HuH-7 (cell line): ENCODE measurements at regions not wholly inside any gene's neighbourhood (a gene's known extent, or its start where the extent isn't known, plus 50 kb on each side); places are given as distances from the start of the nearest gene placed in this dataset.
"Not testable (repeated sequence)": the region's sequence is repeated elsewhere in the genome, so short reads cannot be mapped to it uniquely, and the experiment has no call there.

Experiments
- DNase-seq: peaks from one replicate; pipeline ENCODE4 v3.0.0; 2011; ENCODE audit warnings: low spot score

GRCh38 chr1:206256935-206257334 is 53.6 kb downstream of the SRGAP2 start:
- DNase-seq: not testable (repeated sequence)

DNA sequence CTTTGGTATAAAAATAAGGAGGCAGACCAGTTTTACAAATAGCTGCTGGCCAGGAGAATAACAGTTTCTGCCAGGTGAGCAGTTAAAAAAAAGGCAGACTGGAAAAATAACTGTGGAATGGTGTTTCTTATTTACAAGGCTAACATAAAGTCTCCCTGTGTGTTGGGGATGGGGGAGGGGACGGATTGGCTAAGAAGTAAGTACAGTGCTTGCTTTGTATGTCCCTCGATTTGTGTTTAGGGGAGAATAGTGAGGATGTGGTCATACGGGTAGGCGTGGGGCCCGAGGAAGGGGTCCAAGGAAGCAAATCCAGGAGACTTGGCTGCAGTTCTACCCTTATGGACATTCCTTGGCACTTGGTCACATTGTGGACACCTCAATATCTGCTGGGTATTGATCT is 58.1 kb downstream of the SRGAP2 start:
- DNase-seq: not testable (repeated sequence)

- DNase-seq: not testable (repeated sequence)
Measured at GRCh38 chr1:206262424-206262823, 59.1 kb downstream of the SRGAP2 start.

DNA sequence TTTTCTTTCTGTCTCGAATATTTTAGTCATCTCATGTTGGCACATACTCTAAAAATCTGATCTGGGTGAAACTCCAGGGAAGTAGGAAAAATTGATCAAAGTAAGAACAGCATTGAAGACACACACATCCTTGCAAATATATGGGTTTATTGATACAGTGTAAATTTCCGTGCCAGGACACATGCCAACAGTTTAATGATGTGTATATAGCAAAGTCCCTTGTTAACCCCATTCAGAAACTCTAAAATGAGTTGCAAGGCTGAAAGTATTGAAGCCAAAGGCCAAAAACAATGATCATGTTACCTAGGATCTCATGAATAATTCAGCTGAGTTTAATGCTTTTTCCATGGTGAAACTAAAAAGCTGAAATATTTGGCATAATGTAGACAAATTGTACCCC is 61.6 kb downstream of the SRGAP2 start:
- not testable (repeated sequence) for DNase-seq

DNA sequence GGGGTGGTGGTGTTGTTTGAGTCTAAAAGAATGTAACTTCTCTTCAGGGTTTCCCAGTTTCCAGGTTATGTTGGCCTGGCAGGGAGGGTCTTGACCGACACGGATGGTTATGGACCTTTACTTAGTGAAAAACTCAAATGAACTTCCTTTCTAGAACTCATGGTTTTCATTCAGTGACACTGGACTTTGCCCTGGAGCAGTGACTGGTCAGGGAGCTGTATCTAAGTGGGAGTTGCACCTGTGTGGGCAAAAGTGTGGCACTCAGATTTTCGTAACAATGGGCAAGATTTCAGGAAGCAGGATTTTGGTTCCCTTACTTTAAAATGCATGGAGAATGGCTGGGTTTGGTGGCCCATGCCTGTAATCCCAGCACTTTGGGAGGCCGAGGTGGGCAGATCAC is 67.8 kb downstream of the SRGAP2 start:
- DNase-seq: not testable (repeated sequence)

DNA sequence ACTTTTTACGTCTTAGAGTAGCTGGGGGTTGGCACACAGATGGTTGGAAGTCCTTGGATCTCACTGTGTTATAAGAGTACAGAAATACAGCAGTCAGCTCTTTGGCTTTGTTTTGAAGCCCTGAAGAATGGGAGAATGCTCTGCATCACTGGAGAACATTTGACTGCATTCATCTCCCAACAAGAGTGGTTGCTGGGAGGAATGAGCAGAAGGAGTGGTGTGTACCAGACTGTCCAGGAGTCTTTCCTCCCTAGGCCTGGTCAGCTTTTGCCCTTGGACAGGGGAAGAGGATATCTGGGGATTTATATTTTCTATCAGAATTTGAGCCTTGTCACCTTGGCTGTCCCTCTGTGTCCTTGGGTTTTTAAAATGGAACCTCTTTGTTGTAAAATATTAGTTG is 69.8 kb downstream of the SRGAP2 start:
- not testable (repeated sequence) for DNase-seq

- DNase-seq: not testable (repeated sequence)
Measured at GRCh38 chr1:206276143-206276542, 72.8 kb downstream of the SRGAP2 start.

DNA sequence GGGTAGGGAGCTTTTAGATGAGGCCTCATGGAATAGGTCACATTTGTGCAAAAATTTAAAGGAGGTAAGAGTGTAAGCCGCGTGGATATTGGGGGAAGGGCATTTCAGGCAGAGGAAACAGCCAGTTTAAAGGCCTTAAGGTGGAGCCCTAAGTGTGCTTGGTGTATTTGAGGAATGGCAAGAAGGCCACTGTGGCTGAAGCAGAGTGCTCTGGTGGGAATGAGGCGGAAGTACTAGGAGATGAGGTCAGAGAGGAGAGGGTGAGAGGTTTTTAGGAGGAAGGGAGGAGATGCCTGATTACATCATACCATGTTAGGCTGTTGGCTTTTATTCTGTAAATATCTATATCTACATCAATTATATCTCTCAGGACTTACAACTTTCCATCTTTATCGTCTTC is 75.3 kb downstream of the SRGAP2 start:
- not testable (repeated sequence) for DNase-seq

DNA sequence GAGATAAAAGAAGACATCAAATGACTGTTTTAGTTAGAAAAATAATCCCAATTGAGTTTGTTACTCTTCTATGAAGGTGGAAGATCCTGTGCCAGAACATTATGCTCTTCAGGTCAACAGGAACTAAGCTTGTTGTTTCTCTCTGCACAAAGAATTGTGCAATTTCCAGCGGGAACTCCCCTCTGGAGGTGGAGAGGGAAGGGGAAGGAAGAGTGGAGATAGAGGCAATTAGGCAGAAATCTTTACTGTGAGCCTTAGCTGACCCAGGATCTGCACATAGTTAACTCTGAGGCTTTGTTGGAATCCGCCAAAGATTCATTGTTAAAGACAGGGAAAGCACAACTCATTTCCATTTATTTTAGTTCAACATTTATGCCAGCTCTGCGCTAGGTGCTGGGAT is 77.3 kb downstream of the SRGAP2 start:
- DNase-seq: not testable (repeated sequence)

DNA sequence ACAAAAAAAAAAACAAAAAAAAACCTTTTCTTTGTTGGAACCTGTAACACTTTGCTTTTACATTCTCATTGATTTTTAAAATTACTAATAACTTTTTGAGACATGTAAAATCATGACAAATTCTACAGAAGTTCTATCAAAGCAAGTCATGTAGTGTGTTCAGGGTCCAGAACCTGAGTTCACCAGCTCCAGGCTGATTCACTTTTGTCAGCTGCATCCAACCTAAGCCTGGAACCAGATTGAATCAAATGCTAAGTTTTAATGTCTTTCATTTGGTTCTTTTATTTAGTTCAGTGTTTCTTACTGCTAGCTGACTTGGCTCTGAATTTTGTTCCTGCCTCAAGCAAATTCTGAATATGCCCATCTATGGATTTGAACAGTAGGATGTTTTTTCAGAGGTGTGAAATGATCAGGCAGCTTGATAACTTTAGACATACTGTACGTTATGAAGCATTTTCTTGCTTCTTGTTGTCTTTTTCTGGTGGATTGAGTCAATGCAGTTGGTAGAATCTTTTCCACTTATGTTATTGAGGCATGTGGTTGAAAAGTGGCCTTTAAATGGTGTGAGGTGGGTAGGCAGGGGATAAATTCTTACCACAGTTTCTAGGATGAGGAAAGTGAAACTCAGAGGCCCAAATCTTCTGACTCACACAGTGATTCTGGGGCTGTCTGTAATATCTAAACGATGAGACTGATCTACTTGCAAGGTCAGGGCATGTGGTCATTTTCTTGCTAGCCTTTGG is 78.7 kb downstream of the SRGAP2 start:
- not testable (repeated sequence) for DNase-seq

DNA sequence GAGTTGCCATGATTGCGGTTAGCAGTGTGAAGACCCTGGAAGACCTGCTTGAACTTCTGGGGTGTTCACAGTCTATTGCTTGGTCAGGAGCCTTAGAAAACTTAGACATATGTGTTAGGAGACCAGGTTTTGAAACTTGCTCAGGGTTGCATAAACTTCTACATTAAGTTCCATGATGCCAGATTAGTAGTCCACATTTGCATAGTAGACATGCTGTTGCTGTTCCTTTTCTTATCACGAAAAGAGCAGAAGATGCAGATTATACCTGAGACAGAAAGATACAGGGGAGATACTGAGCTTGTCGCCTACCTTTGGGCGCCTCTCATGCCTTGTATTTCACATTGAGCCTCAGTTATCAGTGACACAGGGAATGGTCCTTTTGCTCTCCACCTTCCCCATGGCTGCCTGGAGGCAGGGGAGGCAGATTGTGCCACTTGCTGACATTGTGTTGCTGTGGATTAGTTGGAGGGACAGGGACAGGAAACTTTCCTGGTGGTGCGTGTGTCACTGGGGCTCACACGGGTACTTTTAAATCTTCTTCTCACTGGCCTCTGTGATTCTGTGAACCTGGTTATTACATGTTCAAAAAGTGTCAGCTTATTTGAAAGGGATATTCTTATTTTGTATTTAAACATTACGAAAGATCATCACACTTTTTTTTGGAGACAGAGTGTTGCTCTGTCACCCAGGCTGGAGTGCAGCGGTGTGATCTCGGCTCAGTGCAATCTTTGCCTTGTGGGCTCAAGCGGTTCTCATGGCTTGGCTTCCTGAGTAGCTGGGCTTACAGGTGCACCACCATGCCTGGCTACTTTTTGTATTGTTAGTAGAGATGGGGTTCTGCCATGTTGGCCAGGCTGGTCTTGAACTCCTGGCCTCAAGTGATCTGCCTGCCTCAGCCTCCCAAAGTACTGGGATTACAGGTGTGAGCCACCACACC is 82.0 kb downstream of the SRGAP2 start:
- DNase-seq: not testable (repeated sequence)

- not testable (repeated sequence) for DNase-seq
Measured at GRCh38 chr1:206287759-206288158, 84.4 kb downstream of the SRGAP2 start.

GRCh38 chr1:206288453-206288852 is 85.1 kb downstream of the SRGAP2 start:
- not testable (repeated sequence) for DNase-seq

DNA sequence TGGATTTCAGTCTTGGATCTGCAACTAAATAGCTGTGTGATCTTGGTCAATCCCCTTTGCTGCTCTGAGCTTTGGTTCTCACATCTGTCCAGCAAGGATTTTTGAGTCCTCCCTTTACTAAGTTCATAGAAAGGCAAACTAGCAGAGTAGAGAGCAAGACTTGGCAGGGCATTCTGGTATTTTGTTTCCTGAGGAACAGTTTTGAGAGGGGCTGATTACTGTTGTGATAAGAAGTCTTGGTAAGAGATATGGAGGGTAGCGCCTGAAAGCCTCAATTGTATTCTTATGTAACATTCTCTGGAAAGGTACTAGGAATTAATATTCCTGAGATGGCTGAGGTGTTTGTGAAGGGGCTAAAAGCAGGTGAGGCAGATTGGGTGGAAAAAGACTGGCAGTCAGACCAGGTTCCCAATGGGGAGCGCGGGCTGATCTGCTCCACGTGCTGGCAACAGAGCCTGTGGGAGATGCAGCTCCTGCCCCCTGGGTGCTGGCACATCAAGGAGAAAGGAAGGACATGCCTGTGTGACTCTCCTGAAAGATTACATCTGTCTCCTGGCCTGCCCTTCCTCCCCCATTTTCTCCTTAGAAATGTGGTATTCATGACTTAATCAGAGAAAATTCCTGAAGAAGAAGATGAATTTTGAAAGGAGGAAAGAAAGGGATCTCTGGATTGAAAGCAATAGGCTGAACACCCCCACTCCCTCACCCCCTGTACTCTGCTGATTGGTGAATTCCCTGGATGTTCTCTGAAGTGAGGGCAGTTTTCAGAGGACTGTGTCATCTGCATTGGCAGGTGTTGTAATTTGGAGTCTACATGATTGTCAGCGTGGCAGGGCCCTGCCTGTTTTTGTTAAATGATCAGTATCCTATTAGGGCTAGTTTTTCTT is 94.0 kb downstream of the SRGAP2 start:
- not testable (repeated sequence) for DNase-seq

DNA sequence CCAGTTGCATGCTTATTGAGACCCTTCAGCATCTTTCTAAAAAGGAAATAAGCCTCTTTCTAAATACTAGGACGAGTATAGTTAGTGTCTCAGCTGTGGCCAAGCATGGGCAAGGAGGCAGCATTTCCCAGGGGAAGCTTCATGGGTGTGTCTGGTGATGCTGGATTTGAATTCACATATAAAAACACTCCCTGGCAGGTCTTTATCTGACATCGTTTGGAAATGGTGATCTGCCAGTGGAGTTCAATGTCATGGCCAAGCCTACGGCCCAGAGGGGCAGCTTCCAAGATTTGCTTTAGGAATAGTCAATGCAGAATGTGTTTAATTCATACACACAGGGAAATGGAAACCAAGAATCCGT is 94.7 kb downstream of the SRGAP2 start:
- DNase-seq: not testable (repeated sequence)

DNA sequence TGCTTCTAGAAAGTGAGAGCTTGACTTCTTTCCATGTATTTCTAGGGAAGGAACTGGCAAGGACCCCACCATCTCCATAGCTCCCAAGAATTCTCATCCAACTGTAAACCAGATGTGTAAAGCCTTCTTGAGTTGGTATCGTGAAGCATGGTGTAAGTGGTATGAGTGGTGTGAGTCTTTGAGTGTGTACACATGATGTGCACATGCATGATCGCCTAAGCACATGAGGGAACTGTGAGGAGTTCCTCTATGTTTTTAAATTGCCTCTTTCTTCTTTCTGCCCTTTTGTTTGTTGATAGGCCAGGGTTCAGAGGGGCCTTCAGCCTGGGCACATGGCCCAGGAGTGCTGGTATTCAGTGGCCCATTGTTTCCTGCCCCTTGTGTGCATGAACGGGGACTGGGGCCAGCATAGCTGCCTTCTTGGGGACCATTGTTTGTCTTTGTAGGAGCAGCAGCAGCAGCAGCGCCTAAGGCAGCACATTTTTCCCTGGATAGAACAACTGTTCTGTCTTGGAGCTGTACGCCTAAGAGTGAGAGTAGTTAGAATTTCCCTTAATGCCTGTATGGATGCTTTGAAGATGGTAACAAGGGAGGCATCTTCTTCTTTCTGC is 95.9 kb downstream of the SRGAP2 start:
- not testable (repeated sequence) for DNase-seq

DNA sequence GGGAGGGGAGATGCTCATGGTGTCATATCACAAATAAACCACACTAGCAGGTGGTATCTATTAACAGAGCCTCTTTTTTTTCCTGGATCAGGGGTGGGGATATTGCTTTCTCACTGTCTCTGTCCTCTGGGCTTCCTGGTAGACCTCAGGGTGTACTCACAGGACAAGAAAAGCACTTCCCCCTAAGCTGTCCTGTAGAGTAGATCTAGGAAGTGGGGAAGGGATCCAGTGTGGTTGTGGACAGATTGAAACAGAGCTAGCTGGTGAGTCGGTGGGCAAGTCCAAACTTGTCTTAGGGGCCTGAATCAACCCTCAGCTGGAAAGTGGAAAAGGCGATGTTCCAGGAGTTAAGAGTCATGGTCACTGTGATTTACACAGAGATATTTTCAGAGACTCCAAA is 96.6 kb downstream of the SRGAP2 start:
- DNase-seq: not testable (repeated sequence)

GRCh38 chr1:206302056-206302455 is 98.7 kb downstream of the SRGAP2 start:
- DNase-seq: not testable (repeated sequence)

DNA sequence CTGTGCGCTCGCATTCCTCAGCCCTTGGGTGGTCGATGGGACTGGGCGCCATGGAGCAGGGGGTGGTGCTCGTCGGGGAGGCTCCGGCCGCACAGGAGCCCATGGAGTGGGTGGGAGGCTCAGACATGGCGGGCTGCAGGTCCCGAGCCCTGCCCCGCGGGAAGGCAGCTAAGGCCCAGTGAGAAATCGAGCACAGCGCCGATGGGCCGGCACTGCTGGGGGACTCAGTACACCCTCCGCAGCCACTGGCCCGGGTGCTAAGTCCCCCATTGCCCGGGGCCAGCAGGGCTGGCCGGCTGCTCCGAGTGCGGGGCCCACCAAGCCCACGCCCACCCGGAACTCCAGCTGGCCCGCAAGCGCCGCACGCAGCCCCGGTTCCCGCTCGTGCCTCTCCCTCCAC is 104.1 kb downstream of the SRGAP2 start:
- not testable (repeated sequence) for DNase-seq

DNA sequence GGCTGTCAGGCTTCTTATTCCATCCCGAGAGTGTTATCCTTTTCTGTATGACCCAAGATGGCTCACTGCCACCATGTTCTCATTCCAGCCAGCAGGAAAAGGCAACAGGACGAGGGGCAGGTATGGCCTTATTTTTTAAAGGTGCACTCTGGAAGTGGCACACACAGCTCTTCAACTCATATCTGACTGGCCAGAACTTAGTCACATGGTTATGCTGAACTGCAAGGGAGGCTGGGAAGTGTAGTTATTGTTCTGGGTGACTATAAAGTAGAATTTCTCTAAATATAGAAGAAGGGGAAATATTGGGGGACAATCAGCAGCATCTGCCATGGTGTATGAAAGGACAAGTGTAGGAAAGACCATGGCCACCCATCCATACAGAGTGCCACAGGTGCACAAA is 107.6 kb downstream of the SRGAP2 start:
- not testable (repeated sequence) for DNase-seq

DNA sequence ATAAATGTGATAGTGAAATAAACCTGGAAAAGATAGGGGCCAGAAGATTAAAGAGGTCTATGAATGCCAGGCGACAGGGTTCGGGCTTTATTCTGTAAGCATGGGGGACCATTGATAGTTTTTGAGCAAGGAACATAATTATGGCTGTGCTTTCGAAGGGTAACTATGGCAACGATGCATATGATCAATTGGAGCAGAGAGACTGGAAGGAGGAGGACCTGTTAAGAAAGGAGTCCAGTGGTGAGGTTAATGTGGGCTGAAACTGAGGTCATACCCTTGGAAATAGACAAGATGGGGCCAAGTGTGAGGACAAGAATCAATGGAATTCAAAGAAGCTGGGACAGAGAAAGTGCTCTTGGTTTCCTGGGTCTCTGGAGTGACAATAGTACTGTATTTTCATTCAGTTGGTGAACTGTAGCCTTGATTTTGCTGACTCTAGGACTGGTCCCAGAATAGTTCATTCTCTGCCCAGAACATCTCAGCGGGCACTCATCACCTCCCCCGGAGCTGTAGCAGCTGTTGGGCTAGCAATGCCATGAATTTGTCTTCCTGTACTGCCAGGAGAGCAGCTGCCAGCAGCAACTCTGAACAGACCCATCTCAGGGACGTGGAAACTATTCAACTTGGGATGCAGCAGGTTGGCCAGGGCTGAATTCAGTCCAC is 108.4 kb downstream of the SRGAP2 start:
- not testable (repeated sequence) for DNase-seq
